Neural cell (in vitro differentiated cells): ENCODE measurements at regions not wholly inside any gene's neighbourhood (a gene's known extent, or its start where the extent isn't known, plus 50 kb on each side); places are given as distances from the start of the nearest gene placed in this dataset.

Experiments used
- EP300 ChIP-seq: fragments of 450-650 bp; conservative IDR thresholded peaks from 2 replicates; pipeline ENCODE4 v1.6.1; 2014; ENCODE audit warnings: antibody characterized with exemption, mild to moderate bottlenecking, moderate library complexity; ENCODE audit not compliant: poor library complexity, severe bottlenecking
- EZH2 ChIP-seq: fragments of 200-600, 300-800 bp; shearing (Covaris generic), sonication (generic); IDR thresholded peaks from 2 replicates; pipeline ENCODE4 v1.6.1; 2014; ENCODE audit warnings: antibody characterized with exemption, low read length, borderline replicate concordance, mild to moderate bottlenecking; ENCODE audit not compliant: insufficient read depth, poor library complexity, severe bottlenecking
- MXI1 ChIP-seq: fragments of 450-650 bp; conservative IDR thresholded peaks from 2 replicates; pipeline ENCODE4 v1.6.1; 2014; ENCODE audit warnings: antibody characterized with exemption, mild to moderate bottlenecking; ENCODE audit not compliant: poor library complexity, severe bottlenecking
- POLR2AphosphoS5 ChIP-seq: IDR thresholded peaks from 2 replicates; pipeline ENCODE4 v1.6.1; 2012
- RAD21 ChIP-seq: fragments of 450-650 bp; conservative IDR thresholded peaks from 2 replicates; pipeline ENCODE4 v1.6.1; 2014; ENCODE audit warnings: antibody characterized with exemption, mild to moderate bottlenecking, moderate library complexity
- REST ChIP-seq: IDR thresholded peaks from 2 replicates; pipeline ENCODE4 v1.6.1; 2012; ENCODE audit warnings: borderline replicate concordance
- SMC3 ChIP-seq: fragments of 450-650 bp; conservative IDR thresholded peaks from 2 replicates; pipeline ENCODE4 v1.6.1; 2014; ENCODE audit warnings: antibody characterized with exemption, mild to moderate bottlenecking, moderate library complexity; ENCODE audit not compliant: poor library complexity
- TAF1 ChIP-seq: IDR thresholded peaks from 2 replicates; pipeline ENCODE4 v1.6.1; 2012; ENCODE audit warnings: low read depth
- TF ChIP-seq, protein P1 (sequence below): fragments of 450-650 bp; IDR thresholded peaks from 2 replicates; pipeline ENCODE4 v1.5.1; 2014; ENCODE audit warnings: antibody characterized with exemption, mild to moderate bottlenecking, moderate library complexity; ENCODE audit not compliant: poor library complexity, severe bottlenecking

DNA sequence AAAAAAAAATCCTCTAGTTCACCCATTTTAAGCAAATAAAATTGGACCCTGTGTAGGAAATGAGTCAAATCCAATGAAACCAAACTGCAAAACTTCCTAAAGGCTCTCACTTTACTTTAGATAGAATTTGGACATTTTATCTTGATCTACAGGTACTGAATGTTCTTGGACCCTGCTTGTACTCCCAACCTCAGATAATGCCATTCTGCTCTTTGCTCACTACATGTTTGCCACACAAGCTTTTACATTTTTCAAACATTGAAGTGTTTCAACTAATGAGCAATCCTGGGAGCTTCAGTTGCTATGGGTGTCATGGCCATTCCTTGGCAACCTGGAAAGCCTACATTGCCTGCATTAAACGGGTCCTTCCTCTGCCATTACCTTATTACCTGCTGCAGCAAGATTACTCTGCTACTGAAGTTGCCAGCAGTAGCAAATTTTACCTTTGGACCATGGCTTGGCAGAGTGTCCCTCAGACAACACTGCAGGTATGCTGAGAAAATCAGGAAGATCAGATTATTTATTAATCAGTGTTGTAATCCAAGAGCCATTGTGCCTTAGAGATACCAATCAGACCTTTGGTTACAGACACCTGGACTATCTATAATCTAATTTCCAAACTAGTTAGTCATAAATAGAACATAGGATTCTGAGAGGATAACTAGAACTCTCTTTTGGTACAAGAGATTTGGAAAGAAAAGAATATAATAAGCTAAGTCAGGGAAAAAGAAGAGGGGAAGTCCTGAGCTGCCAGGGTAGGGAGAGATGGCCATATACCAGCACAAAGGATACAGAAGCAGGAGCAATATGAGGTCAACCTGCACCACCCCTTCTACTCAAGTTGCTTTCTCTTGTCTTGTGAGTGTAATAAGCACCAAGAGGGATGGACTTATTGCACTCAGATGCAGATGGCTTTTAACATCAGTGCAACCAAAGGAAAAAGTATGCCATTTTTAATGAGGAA is 293.3 kb upstream of the TFPI start:
- TF ChIP-seq, protein P1, sequence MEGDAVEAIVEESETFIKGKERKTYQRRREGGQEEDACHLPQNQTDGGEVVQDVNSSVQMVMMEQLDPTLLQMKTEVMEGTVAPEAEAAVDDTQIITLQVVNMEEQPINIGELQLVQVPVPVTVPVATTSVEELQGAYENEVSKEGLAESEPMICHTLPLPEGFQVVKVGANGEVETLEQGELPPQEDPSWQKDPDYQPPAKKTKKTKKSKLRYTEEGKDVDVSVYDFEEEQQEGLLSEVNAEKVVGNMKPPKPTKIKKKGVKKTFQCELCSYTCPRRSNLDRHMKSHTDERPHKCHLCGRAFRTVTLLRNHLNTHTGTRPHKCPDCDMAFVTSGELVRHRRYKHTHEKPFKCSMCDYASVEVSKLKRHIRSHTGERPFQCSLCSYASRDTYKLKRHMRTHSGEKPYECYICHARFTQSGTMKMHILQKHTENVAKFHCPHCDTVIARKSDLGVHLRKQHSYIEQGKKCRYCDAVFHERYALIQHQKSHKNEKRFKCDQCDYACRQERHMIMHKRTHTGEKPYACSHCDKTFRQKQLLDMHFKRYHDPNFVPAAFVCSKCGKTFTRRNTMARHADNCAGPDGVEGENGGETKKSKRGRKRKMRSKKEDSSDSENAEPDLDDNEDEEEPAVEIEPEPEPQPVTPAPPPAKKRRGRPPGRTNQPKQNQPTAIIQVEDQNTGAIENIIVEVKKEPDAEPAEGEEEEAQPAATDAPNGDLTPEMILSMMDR = no peak
- TF ChIP-seq REST (no peak), EP300 (no peak), POLR2AphosphoS5 (no peak), EZH2 (no peak), RAD21 (no peak), MXI1 (no peak), TAF1 (no peak), SMC3 (no peak)
